Lung (tissue), 11 donors: ENCODE measurements at regions not wholly inside any gene's neighbourhood (a gene's known extent, or its start where the extent isn't known, plus 50 kb on each side); places are given as distances from the start of the nearest gene placed in this dataset.

Experiments
- ATAC-seq: fragments of 200-7000 bp; cut with Tn5 transposase; one replicate; pipeline ENCODE4 v1.9.1; 2020; ENCODE audit warnings: moderate number of reproducible peaks; ENCODE audit not compliant: insufficient read depth, low FRiP score
- DNase-seq, 3 donors: peaks; one replicate each; pipeline ENCODE4 v3.0.0-alpha.2; 2013 to 2017
- H3K27ac ChIP-seq, 2 donors: one replicate each; pipeline ENCODE4 v1.5.1; 2013; ENCODE audit warnings: mild to moderate bottlenecking in 2 of 2, moderate library complexity in 2 of 2, control low read depth in 1 of 2, inconsistent platforms in 1 of 2, low read depth in 1 of 2, low read length in 1 of 2
- H3K27me3 ChIP-seq, 3 donors: one replicate each; pipeline ENCODE4 v1.5.1; 2013; ENCODE audit warnings: low read length in 2 of 3; ENCODE audit not compliant: control insufficient read depth in 3 of 3, insufficient read depth in 3 of 3
- H3K36me3 ChIP-seq, 4 donors: one replicate each; pipeline ENCODE4 v1.5.1; 2013; ENCODE audit warnings: low read length in 4 of 4, mild to moderate bottlenecking in 1 of 4, moderate library complexity in 1 of 4; ENCODE audit not compliant: control insufficient read depth in 4 of 4, insufficient read depth in 4 of 4
- H3K4me1 ChIP-seq, 5 donors: one replicate each; pipeline ENCODE4 v1.5.1; 2013; ENCODE audit warnings: low read length in 5 of 5, mild to moderate bottlenecking in 2 of 5, moderate library complexity in 1 of 5; ENCODE audit not compliant: control insufficient read depth in 5 of 5, insufficient read depth in 5 of 5
- H3K4me3 ChIP-seq: one replicate; pipeline ENCODE4 v1.5.1; 2013; ENCODE audit warnings: mild to moderate bottlenecking, control low read depth, moderate library complexity
- H3K9ac ChIP-seq, 2 donors: one replicate each; pipeline ENCODE4 v1.5.1; 2013; ENCODE audit warnings: low read length in 2 of 2, control low read depth in 1 of 2; ENCODE audit not compliant: insufficient read depth in 1 of 2
- H3K9me3 ChIP-seq, 4 donors: one replicate each; pipeline ENCODE4 v1.5.1; 2013; ENCODE audit warnings: low read length in 3 of 4, mild to moderate bottlenecking in 1 of 4, moderate library complexity in 1 of 4; ENCODE audit not compliant: control insufficient read depth in 4 of 4, insufficient read depth in 3 of 4
- WGBS, 2 donors: extraction: QIAGEN DNeasy Blood & Tissue Kit; methylation state at CpG; one replicate each; pipeline ENCODE4 v1.1.7; 2013; 5-methylcytosine and 5-hydroxymethylcytosine counted together
- TF ChIP-seq, protein P1 (sequence below): IDR thresholded peaks from 2 replicates; pipeline ENCODE4 v1.5.1; 2012; ENCODE audit warnings: mild to moderate bottlenecking; ENCODE audit errors: control extremely low read depth, extremely low read depth
- donor health status: control.
- donor health status: control.
- donor health status: Bipolar disorder and iron deficiency.
- donor health status: healthy.
- donor health status: DM: yes; HTN: yes; CAD: no.

GRCh38 chr15:69848096-69848495, 249.6 kb downstream of the TLE3 start:
- Histone ChIP-seq H3K27ac (no peak overlapping the region), H3K4me1 (peaks cover 0 to 18% (median 0%) of the 10 kb centered on the region in 5 donors), H3K27me3 (peaks cover 0 to 4% (median 0%) of the 10 kb centered on the region in 3 donors), H3K36me3 (no peaks in the 10 kb centered on the region), H3K9me3 (no peaks in the 10 kb centered on the region), H3K4me3 (no peak overlapping the region), H3K9ac (no peak overlapping the region)
- TF ChIP-seq, protein P1, sequence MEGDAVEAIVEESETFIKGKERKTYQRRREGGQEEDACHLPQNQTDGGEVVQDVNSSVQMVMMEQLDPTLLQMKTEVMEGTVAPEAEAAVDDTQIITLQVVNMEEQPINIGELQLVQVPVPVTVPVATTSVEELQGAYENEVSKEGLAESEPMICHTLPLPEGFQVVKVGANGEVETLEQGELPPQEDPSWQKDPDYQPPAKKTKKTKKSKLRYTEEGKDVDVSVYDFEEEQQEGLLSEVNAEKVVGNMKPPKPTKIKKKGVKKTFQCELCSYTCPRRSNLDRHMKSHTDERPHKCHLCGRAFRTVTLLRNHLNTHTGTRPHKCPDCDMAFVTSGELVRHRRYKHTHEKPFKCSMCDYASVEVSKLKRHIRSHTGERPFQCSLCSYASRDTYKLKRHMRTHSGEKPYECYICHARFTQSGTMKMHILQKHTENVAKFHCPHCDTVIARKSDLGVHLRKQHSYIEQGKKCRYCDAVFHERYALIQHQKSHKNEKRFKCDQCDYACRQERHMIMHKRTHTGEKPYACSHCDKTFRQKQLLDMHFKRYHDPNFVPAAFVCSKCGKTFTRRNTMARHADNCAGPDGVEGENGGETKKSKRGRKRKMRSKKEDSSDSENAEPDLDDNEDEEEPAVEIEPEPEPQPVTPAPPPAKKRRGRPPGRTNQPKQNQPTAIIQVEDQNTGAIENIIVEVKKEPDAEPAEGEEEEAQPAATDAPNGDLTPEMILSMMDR: no peak
- 81 to 83% methylated on average over 6 of the region's 6 CpGs for WGBS, 2 donors
- ATAC-seq (no peak), DNase-seq (no peak)

DNA sequence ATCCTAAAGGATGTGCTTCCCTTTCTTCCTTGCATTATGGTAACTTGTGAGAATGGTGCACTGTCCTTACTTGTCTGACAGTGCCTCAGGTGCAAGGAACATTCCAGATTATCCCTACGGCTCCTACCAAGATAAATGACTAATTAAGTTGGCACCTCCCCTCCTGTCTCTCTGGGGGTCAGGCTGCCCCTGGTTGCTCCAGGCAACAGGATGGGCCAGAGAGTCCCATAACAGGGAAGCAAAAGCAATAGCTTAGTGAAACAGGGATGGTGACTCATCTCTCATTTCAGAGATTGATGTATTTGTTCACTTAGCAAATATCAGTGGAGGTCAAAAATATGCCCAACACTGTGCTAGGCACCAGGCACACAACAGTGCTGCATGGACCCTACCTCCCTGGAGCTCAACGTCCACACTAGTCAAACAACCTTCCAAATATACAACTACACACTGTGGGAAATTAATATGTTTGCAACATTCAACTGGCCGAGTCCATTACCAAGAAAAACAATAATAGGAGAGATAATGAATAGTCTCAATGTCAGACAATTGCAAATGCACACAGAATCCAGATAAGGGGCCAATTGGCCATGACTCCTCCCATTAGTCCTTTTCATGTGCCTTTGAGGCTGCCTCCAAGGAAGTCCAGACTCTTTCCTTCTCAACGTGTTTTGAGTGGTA, 249.0 kb downstream of the TLE3 start:
- WGBS, 2 donors: 45 to 68% methylated on average over 4 of the region's 4 CpGs
- ATAC-seq: no peak
- no peak for DNase-seq
- no peak overlapping the region for H3K4me3 ChIP-seq
- H3K27me3 ChIP-seq: peaks cover 0 to 4% (median 0%) of the 10 kb centered on the region in 3 donors
- no peak overlapping the region for H3K27ac ChIP-seq
- H3K9me3 ChIP-seq: no peaks in the 10 kb centered on the region
- TF ChIP-seq, protein P1: no peak
- H3K9ac ChIP-seq: no peak overlapping the region
- H3K36me3 ChIP-seq: no peaks in the 10 kb centered on the region
- peaks cover 0 to 24% (median 0%) of the 10 kb centered on the region in 5 donors for H3K4me1 ChIP-seq

DNA sequence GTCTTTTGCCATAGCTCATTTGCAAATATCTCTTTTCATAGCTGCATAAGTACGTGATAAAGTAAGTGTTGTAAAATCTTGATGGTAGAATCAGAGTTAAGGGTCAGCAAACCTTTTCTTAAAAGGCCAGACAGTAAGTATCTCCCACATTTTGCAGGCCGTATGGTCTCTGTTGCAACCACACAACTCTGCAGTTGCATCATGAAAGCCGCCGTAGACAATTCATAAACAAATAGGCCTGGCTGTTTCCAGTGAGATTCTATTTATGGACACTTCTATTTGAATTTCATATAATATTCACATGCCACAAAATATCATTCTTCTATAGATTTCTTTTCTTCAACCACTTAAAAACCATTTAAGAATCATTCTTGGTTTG, 248.5 kb downstream of the TLE3 start:
- H3K4me3 ChIP-seq: no peak overlapping the region
- TF ChIP-seq, protein P1: no peak
- no peaks in the 10 kb centered on the region for H3K9me3 ChIP-seq
- 61 to 72% methylated on average over 4 of the region's 4 CpGs for WGBS, 2 donors
- peak in 2 of 3 donors; percentile 55 to 85 for DNase-seq
- H3K27me3 ChIP-seq: peaks cover 0 to 4% (median 0%) of the 10 kb centered on the region in 3 donors
- H3K9ac ChIP-seq: no peak overlapping the region
- peaks cover 0 to 28% (median 0%) of the 10 kb centered on the region in 5 donors for H3K4me1 ChIP-seq
- H3K36me3 ChIP-seq: no peaks in the 10 kb centered on the region
- ATAC-seq: no peak
- H3K27ac ChIP-seq: no peak overlapping the region

DNA sequence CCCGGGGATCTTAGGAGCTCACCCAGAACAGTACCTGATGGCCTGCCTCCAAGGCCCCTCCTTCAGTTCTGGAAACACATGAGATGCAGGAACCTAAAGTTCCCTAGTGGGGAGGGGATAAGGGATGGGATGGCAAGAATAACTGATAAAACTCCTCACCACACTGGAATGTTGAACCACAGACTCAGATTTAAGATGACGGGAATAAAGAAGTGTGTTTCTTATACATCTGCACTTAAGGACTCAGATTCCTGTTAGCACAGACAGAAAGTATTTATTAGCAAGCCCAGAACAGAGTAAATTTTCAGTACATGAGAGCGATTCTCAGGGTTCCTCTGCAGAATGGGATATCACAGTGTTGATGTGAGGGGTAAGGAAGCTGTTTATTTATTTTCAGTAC, 245.2 kb downstream of the TLE3 start:
- H3K4me3 ChIP-seq: no peak overlapping the region
- TF ChIP-seq, protein P1: no peak
- H3K27ac ChIP-seq: no peak overlapping the region
- no peaks in the 10 kb centered on the region for H3K27me3 ChIP-seq
- no peak for ATAC-seq
- H3K36me3 ChIP-seq: no peaks in the 10 kb centered on the region
- no peak for DNase-seq
- peaks cover 0 to 46% (median 7%) of the 10 kb centered on the region in 5 donors for H3K4me1 ChIP-seq
- no peaks in the 10 kb centered on the region for H3K9me3 ChIP-seq
- 86 to 91% methylated on average over 3 of the region's 3 CpGs for WGBS, 2 donors
- no peak overlapping the region for H3K9ac ChIP-seq
